ENCODE measurements at regions not wholly inside any gene's neighbourhood (a gene's known extent, or its start where the extent isn't known, plus 50 kb on each side); places are given as distances from the start of the nearest gene placed in this dataset.

DNA sequence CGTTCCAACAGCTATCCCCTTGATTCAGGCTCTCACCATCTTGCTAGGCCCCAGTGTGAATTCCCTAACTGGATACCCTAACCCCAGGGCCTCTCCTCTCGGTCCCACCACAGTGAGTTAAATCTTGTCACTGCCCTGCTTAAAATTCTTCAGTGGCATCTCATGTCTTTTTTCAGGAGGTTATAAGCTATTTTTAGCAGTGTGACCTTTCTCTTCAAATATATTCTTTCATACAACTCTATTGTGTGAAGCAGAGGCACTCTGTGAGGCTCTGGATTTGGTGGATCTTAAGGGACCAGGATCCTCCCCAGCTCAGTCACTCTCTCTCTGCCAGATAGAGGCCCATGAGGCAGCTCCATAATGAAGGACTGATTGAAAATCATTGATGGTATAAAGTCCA lies 760.4 kb downstream of the NTRK3 start:
- Histone ChIP-seq H3K9me3 (replicated peaks in 1 of 3) (no peaks in the 10 kb centered on the region), H3K4me1 (replicated peaks in 1 of 2) (no peaks in the 10 kb centered on the region), H3K36me3 (replicated peaks in 1 of 2) (no peaks in the 10 kb centered on the region), H3K27ac (no peak overlapping the region), H3K4me3 (no peak overlapping the region), H3K27me3 (no peaks in the 10 kb centered on the region)
- 77 to 88% (median 85%) methylated on average over 2 of the region's 2 CpGs for WGBS, 4 donors
- TF ChIP-seq, protein P1, sequence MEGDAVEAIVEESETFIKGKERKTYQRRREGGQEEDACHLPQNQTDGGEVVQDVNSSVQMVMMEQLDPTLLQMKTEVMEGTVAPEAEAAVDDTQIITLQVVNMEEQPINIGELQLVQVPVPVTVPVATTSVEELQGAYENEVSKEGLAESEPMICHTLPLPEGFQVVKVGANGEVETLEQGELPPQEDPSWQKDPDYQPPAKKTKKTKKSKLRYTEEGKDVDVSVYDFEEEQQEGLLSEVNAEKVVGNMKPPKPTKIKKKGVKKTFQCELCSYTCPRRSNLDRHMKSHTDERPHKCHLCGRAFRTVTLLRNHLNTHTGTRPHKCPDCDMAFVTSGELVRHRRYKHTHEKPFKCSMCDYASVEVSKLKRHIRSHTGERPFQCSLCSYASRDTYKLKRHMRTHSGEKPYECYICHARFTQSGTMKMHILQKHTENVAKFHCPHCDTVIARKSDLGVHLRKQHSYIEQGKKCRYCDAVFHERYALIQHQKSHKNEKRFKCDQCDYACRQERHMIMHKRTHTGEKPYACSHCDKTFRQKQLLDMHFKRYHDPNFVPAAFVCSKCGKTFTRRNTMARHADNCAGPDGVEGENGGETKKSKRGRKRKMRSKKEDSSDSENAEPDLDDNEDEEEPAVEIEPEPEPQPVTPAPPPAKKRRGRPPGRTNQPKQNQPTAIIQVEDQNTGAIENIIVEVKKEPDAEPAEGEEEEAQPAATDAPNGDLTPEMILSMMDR (IDR thresholded peaks at IDR 0.05) = no peak
- no peak for TF ChIP-seq POLR2A (IDR thresholded peaks at IDR 0.05)
- intact Hi-C loops (cut with DNase I) = no loop called here
- no peak for DNase-seq

DNA sequence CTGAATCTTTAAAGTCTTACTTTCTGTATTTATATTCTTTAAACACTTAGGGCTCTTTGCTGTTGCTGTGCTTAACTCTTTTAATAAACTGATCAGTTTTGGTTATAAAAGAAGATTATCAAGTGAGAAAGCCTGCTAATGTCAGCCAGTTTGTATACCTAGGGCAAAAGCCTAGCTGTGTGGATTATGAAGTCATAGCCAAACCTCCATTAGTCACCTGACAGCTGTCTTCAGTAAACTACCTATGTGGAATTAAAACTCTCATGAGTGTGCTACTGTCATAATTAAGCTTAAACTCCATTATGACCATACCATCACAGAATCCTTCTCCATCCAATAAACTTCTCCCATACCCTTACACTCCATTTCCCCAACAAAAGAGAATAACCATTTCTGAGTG lies 762.7 kb downstream of the NTRK3 start:
- H3K4me3 ChIP-seq = no peak overlapping the region
- no peak for DNase-seq
- H3K27me3 ChIP-seq = no peaks in the 10 kb centered on the region
- no peaks in the 10 kb centered on the region for H3K9me3 ChIP-seq (replicated peaks in 1 of 3)
- H3K4me1 ChIP-seq (replicated peaks in 1 of 2) = no peaks in the 10 kb centered on the region
- no peak overlapping the region for H3K27ac ChIP-seq
- intact Hi-C loops (cut with DNase I) = no loop called here
- no peaks in the 10 kb centered on the region for H3K36me3 ChIP-seq (replicated peaks in 1 of 2)
- no peak for TF ChIP-seq POLR2A (IDR thresholded peaks at IDR 0.05)
- TF ChIP-seq, protein P1 (IDR thresholded peaks at IDR 0.05) = no peak

DNA sequence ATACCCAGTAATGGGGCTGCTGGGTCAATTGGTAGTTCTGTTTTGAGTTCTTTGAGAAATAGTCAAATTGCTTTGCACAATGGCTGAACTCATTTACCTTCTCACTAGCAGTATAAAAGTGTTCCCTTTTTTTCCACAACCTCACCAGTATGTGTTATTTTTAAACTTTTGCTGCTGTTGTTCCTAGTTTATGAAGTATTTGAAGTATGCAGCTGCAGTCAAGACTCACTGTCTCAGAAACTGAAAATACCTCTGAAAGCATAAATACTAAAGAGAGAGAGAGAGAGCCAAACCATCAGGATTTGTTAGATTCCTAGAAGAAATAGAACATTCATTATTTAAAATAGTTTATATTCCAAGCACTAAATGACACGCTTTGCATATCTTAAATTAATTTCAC lies 764.2 kb downstream of the NTRK3 start:
- DNase-seq = no peak
- Histone ChIP-seq H3K4me1 (replicated peaks in 1 of 2) (no peaks in the 10 kb centered on the region), H3K27me3 (no peaks in the 10 kb centered on the region), H3K36me3 (replicated peaks in 1 of 2) (no peaks in the 10 kb centered on the region), H3K4me3 (no peak overlapping the region), H3K27ac (no peak overlapping the region), H3K9me3 (replicated peaks in 1 of 3) (no peaks in the 10 kb centered on the region)
- no peak for TF ChIP-seq POLR2A (IDR thresholded peaks at IDR 0.05)
- TF ChIP-seq, protein P1 (IDR thresholded peaks at IDR 0.05) = no peak
- intact Hi-C loops (cut with DNase I) = no loop called here
- WGBS, 4 donors = 76 to 88% (median 81%) methylated on average over 1 of the region's 1 CpG

DNA sequence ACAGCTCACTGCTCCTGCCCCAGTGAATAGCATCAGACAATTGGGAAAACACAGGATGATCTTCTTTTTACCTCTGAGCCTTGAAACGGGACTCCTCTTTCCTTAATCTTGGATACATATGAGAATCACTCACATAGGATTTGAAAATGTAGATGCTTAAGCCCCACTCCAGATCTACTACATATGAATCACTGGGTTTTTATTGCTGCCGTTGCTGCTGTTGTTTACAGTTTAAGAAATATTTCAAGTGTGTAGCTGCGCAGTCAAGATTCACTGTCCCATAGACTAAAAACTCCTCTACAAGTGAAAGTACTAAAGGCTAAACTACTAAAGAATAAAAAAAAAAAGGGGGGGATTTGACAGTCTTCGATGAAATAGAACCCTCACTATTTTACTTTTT lies 765.9 kb downstream of the NTRK3 start:
- 69 to 79% (median 75%) methylated on average over 4 of the region's 4 CpGs for WGBS, 4 donors
- no peaks in the 10 kb centered on the region for H3K27me3 ChIP-seq
- TF ChIP-seq, protein P1 (IDR thresholded peaks at IDR 0.05) = no peak
- no peak for TF ChIP-seq POLR2A (IDR thresholded peaks at IDR 0.05)
- intact Hi-C loops (cut with DNase I) = no loop called here
- H3K36me3 ChIP-seq (replicated peaks in 1 of 2) = no peaks in the 10 kb centered on the region
- H3K4me3 ChIP-seq = no peak overlapping the region
- no peaks in the 10 kb centered on the region for H3K9me3 ChIP-seq (replicated peaks in 1 of 3)
- H3K27ac ChIP-seq = no peak overlapping the region
- DNase-seq = no peak
- H3K4me1 ChIP-seq (replicated peaks in 1 of 2) = no peaks in the 10 kb centered on the region
